GM18517 (cell line): ENCODE measurements at regions not wholly inside any gene's neighbourhood (a gene's known extent, or its start where the extent isn't known, plus 50 kb on each side); places are given as distances from the start of the nearest gene placed in this dataset.

Experiments
- ATAC-seq: cut with Tn5 transposase; IDR thresholded peaks from one replicate; pipeline ENCODE4 v1.9.1; 2021; ENCODE audit warnings: mild to moderate bottlenecking, moderate library complexity; ENCODE audit not compliant: unreplicated experiment

- no peak for ATAC-seq
These were observed 2044.5 kb upstream of the AGA start for GRCh38 chr4:179486570-179487335.

GRCh38 chr4:179492260-179493080 lies 2050.2 kb upstream of the AGA start:
- no peak for ATAC-seq

- no peak for ATAC-seq
These were observed 2061.7 kb upstream of the AGA start for GRCh38 chr4:179503976-179504375.

GRCh38 chr4:179509489-179509888 lies 2067.3 kb upstream of the AGA start:
- no peak for ATAC-seq

GRCh38 chr4:179521952-179522351 lies 2079.7 kb upstream of the AGA start:
- ATAC-seq: no peak

- ATAC-seq: no peak
These were observed 2088.7 kb upstream of the AGA start for GRCh38 chr4:179530958-179531357.

GRCh38 chr4:179536694-179537093 lies 2094.5 kb upstream of the AGA start:
- ATAC-seq: no peak

GRCh38 chr4:179539641-179540040 lies 2097.4 kb upstream of the AGA start:
- no peak for ATAC-seq

GRCh38 chr4:179543771-179544170 lies 2101.5 kb upstream of the AGA start:
- ATAC-seq: no peak

- ATAC-seq: no peak
These were observed 2102.3 kb upstream of the AGA start for GRCh38 chr4:179544496-179544895.

- ATAC-seq: no peak
These were observed 2109.9 kb upstream of the AGA start for GRCh38 chr4:179552131-179552530.

- ATAC-seq: no peak
These were observed 2121.5 kb upstream of the AGA start for GRCh38 chr4:179563741-179564140.

GRCh38 chr4:179569549-179569948 lies 2127.3 kb upstream of the AGA start:
- no peak for ATAC-seq

- ATAC-seq: no peak
These were observed 2140.1 kb upstream of the AGA start for GRCh38 chr4:179582164-179582905.

GRCh38 chr4:179583221-179583620 lies 2141.0 kb upstream of the AGA start:
- no peak for ATAC-seq

- ATAC-seq: no peak
These were observed 2141.9 kb upstream of the AGA start for GRCh38 chr4:179584101-179584500.

- ATAC-seq: no peak
These were observed 2143.5 kb upstream of the AGA start for GRCh38 chr4:179585761-179586160.

- no peak for ATAC-seq
These were observed 2144.2 kb upstream of the AGA start for GRCh38 chr4:179586460-179586859.

- no peak for ATAC-seq
These were observed 2153.6 kb upstream of the AGA start for GRCh38 chr4:179595671-179596410.

GRCh38 chr4:179596621-179597020 lies 2154.4 kb upstream of the AGA start:
- ATAC-seq: no peak

GRCh38 chr4:179597301-179597700 lies 2155.1 kb upstream of the AGA start:
- ATAC-seq: no peak
